ENCODE measurements at regions not wholly inside any gene's neighbourhood (a gene's known extent, or its start where the extent isn't known, plus 50 kb on each side); places are given as distances from the start of the nearest gene placed in this dataset.

GRCh38 chr1:63129184-63129583, 193.2 kb upstream of the FOXD3 start:
- no peak overlapping the region for H3K27ac ChIP-seq (ENCODE audit: low read depth in 1 of 2, low read length in 2 of 2)
- H3K4me1 Mint-ChIP-seq, result peaks cover 5% of the 10 kb centered on the region
- DNase-seq, result no peak
- H3K27ac Mint-ChIP-seq, result no peak overlapping the region
- H3K36me3 ChIP-seq (replicated peaks in 1 of 2; ENCODE audit: control insufficient read depth in 1 of 2, insufficient read depth in 2 of 2, low read length in 2 of 2), result no peaks in the 10 kb centered on the region
- peaks cover under 1 to 2% (median 1%) of the 10 kb centered on the region in 3 donors for H3K27me3 Mint-ChIP-seq (ENCODE audit: low read depth in 3 of 3)
- H3K4me3 Mint-ChIP-seq, result no peak overlapping the region
- no peaks in the 10 kb centered on the region for H3K79me2 ChIP-seq (ENCODE audit: insufficient read depth, low read length)
- intact Hi-C loops (cut with micrococcal nuclease), result no loop called here
- H3K27me3 ChIP-seq (ENCODE audit: control insufficient read depth in 2 of 2, insufficient read depth in 2 of 2, low read length in 2 of 2), result no peaks in the 10 kb centered on the region
- TF ChIP-seq CTCF (IDR thresholded peaks at IDR 0.05), result no peak
- no CpG with 5 or more reads among the region's 1 CpG for WGBS (ENCODE audit: insufficient coverage)
- H3K36me3 Mint-ChIP-seq, result no peaks in the 10 kb centered on the region
- peaks cover 0 to 5% of the 10 kb centered on the region in 2 donors for H3K4me1 ChIP-seq (ENCODE audit: control insufficient read depth in 1 of 2, insufficient read depth in 2 of 2, low read length in 2 of 2)
- no peaks in the 10 kb centered on the region for H3K9me3 Mint-ChIP-seq
- H2AFZ ChIP-seq (ENCODE audit: insufficient read depth, low read depth, low read length, poor library complexity, severe bottlenecking), result no peak overlapping the region
- H3K9ac ChIP-seq (ENCODE audit: insufficient read depth, low read length, poor library complexity, severe bottlenecking), result no peak overlapping the region
- H3K4me2 ChIP-seq (replicated peaks; ENCODE audit: extremely low read depth, low read length, poor library complexity, severe bottlenecking), result no peak overlapping the region
- no peaks in the 10 kb centered on the region for H3K9me3 ChIP-seq (replicated peaks in 1 of 2; ENCODE audit: control insufficient read depth in 1 of 2, insufficient read depth in 1 of 2, low read length in 2 of 2)
- H3K4me3 ChIP-seq (replicated peaks in 1 of 3; ENCODE audit: low read depth in 2 of 3, low read length in 3 of 3), result no peak overlapping the region
- H4K20me1 ChIP-seq (ENCODE audit: insufficient read depth, low read length), result no peaks in the 10 kb centered on the region

DNA sequence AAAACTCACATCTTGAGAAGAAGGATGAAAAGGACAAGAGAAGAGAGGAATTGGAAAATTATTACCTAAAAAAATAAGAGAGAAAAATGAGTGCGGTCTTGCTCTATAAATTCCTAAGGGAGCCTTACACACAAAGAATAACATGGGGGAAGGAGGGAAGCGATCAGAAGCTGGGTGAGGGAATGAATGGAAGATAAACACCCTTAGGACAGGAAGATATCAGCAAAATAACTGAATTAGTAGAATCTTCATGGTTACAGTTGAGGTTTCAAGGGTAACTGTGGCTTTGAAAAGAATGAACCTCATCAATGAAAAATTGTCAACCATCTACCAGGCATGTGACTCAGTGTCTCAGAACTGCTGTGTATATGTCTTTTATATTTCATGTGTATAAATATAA, 192.5 kb upstream of the FOXD3 start:
- Histone ChIP-seq H4K20me1 (ENCODE audit: insufficient read depth, low read length) (no peaks in the 10 kb centered on the region), H2AFZ (ENCODE audit: insufficient read depth, low read depth, low read length, poor library complexity, severe bottlenecking) (no peak overlapping the region), H3K36me3 (replicated peaks in 1 of 2; ENCODE audit: control insufficient read depth in 1 of 2, insufficient read depth in 2 of 2, low read length in 2 of 2) (no peaks in the 10 kb centered on the region), H3K4me1 (ENCODE audit: control insufficient read depth in 1 of 2, insufficient read depth in 2 of 2, low read length in 2 of 2) (peaks cover 0 to 5% of the 10 kb centered on the region in 2 donors), H3K27ac (ENCODE audit: low read depth in 1 of 2, low read length in 2 of 2) (no peak overlapping the region), H3K4me3 (replicated peaks in 1 of 3; ENCODE audit: low read depth in 2 of 3, low read length in 3 of 3) (no peak overlapping the region), H3K79me2 (ENCODE audit: insufficient read depth, low read length) (no peaks in the 10 kb centered on the region), H3K27me3 (ENCODE audit: control insufficient read depth in 2 of 2, insufficient read depth in 2 of 2, low read length in 2 of 2) (no peaks in the 10 kb centered on the region), H3K9ac (ENCODE audit: insufficient read depth, low read length, poor library complexity, severe bottlenecking) (no peak overlapping the region), H3K4me2 (replicated peaks; ENCODE audit: extremely low read depth, low read length, poor library complexity, severe bottlenecking) (no peak overlapping the region), H3K9me3 (replicated peaks in 1 of 2; ENCODE audit: control insufficient read depth in 1 of 2, insufficient read depth in 1 of 2, low read length in 2 of 2) (no peaks in the 10 kb centered on the region)
- peaks cover 1 to 4% (median 2%) of the 10 kb centered on the region in 3 donors for H3K27me3 Mint-ChIP-seq (ENCODE audit: low read depth in 3 of 3)
- TF ChIP-seq CTCF (IDR thresholded peaks at IDR 0.05), result no peak
- no peaks in the 10 kb centered on the region for H3K36me3 Mint-ChIP-seq
- DNase-seq, result no peak
- no peak overlapping the region for H3K4me3 Mint-ChIP-seq
- peaks cover 2% of the 10 kb centered on the region for H3K4me1 Mint-ChIP-seq
- H3K9me3 Mint-ChIP-seq, result no peaks in the 10 kb centered on the region
- intact Hi-C loops (cut with micrococcal nuclease), result no loop called here
- H3K27ac Mint-ChIP-seq, result no peak overlapping the region
- no CpG with 5 or more reads among the region's 2 CpGs for WGBS (ENCODE audit: insufficient coverage)

Measured in CD14-positive monocyte (primary cell).